ENCODE measurements at regions not wholly inside any gene's neighbourhood (a gene's known extent, or its start where the extent isn't known, plus 50 kb on each side); places are given as distances from the start of the nearest gene placed in this dataset.
"Not testable (repeated sequence)": the region's sequence is repeated elsewhere in the genome, so short reads cannot be mapped to it uniquely, and the experiment has no call there.

DNA sequence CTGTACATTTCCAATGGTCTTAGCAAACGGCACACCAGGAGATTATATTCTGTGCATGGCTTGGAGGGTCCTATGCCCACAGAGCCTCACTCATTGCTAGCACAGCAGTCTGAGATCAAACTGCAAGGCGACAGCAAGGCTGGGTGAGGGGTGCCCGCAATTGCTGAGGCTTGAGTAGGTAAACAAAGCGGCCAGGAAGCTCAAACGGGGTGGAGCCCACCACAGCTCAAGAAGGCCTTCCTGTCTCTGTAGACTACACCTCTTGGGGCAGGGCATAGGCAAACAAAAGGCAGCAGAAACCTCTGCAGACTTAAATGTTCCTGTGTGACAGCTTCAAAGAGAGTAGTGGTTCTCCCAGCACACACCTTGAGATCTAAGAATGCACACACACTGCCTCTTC is 91.3 kb downstream of the OR4A5 start:
- H3K4me1 ChIP-seq (ENCODE audit: control insufficient read depth, insufficient read depth, low read length, poor library complexity, severe bottlenecking); H3K27ac ChIP-seq (ENCODE audit: low read depth, low read length, severe bottlenecking); H3K4me3 ChIP-seq (ENCODE audit: extremely low read depth, insufficient read depth, low read length, poor library complexity, severe bottlenecking); H3K36me3 ChIP-seq (ENCODE audit: control insufficient read depth, insufficient read depth, low read length): not testable (repeated sequence)
- 52 to 57% methylated on average over 4 to 5 of the region's 5 CpGs for WGBS, 2 experiments (ENCODE audit: insufficient coverage in 2 of 2)
- H3K9me3 ChIP-seq (ENCODE audit: control insufficient read depth, low read length) = peaks cover 74% of the 10 kb centered on the region

GRCh38 chr11:54832676-54833075 is 126.0 kb downstream of the OR4A5 start:
- Histone ChIP-seq H3K27ac (ENCODE audit: low read depth, low read length, severe bottlenecking) (no peak overlapping the region), H3K9me3 (ENCODE audit: control insufficient read depth, low read length) (peaks cover 75% of the 10 kb centered on the region), H3K4me1 (ENCODE audit: control insufficient read depth, insufficient read depth, low read length, poor library complexity, severe bottlenecking) (no peaks in the 10 kb centered on the region), H3K4me3 (ENCODE audit: extremely low read depth, insufficient read depth, low read length, poor library complexity, severe bottlenecking) (no peak overlapping the region), H3K36me3 (ENCODE audit: control insufficient read depth, insufficient read depth, low read length) (no peaks in the 10 kb centered on the region)
- WGBS, 2 experiments (ENCODE audit: insufficient coverage in 2 of 2) = 19 to 43% methylated on average over 2 of the region's 3 CpGs

DNA sequence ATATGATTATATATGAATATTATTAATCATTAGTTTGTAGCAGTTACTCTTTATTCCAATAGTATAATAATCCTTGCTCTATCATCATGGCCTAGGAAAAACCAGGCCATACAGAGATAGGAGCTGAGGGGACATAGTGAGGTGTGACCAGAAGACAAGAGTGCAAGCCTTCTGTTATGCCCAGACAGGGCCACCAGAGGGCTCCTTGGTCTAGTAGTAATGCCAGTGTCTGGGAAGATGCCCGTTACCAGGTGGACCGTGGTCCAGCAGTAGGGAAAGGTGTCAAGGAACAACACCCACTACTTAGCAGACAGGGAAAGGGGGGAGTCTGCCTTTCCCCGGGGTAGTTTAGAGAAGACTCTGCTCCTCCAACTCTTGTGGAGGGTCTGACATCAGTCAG is 148.4 kb downstream of the OR4A5 start:
- WGBS, 2 experiments (ENCODE audit: insufficient coverage in 2 of 2) = 80% methylated on average over 1 of the region's 3 CpGs; no CpG with 5 or more reads in 1 of the 2 experiments

More for the DNA sequence above, 148.4 kb downstream of the OR4A5 start:
- not testable (repeated sequence) for H3K4me3 ChIP-seq (ENCODE audit: extremely low read depth, insufficient read depth, low read length, poor library complexity, severe bottlenecking); H3K36me3 ChIP-seq (ENCODE audit: control insufficient read depth, insufficient read depth, low read length); H3K4me1 ChIP-seq (ENCODE audit: control insufficient read depth, insufficient read depth, low read length, poor library complexity, severe bottlenecking); H3K27ac ChIP-seq (ENCODE audit: low read depth, low read length, severe bottlenecking)
- H3K9me3 ChIP-seq (ENCODE audit: control insufficient read depth, low read length) = peaks cover 73% of the 10 kb centered on the region

Data from mesodermal cell (in vitro differentiated cells).